DMS153 treated with DMSO at 0.1 percent for 48 hours (cell line): ENCODE measurements at regions not wholly inside any gene's neighbourhood (a gene's known extent, or its start where the extent isn't known, plus 50 kb on each side); places are given as distances from the start of the nearest gene placed in this dataset.

ENCODE experiments used
- DNase-seq: peaks from one replicate; lab custom pipeline; 2025; ENCODE audit not compliant: unreplicated experiment; lab: John Stamatoyannopoulos, UW

DNA sequence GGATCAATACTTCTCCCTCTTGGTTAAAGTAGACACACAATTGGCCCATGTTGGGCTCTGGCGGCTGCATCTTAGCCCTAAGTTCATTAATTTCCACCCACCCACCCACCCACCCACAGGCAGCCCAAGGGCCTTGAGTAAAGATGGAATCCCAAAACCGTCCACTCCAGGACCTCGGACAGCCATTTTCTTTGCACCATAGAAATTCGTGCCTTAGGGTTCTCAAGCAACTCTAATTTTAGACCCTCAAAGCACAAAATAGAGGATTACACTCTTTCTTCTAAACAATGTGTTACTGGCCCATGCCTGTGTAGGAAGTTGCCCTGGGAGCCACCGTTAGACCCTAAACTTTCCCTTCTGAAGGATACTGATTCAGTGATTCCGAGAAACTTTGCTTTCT lies 568.5 kb downstream of the IRX1 start:
- no peak for DNase-seq

DNA sequence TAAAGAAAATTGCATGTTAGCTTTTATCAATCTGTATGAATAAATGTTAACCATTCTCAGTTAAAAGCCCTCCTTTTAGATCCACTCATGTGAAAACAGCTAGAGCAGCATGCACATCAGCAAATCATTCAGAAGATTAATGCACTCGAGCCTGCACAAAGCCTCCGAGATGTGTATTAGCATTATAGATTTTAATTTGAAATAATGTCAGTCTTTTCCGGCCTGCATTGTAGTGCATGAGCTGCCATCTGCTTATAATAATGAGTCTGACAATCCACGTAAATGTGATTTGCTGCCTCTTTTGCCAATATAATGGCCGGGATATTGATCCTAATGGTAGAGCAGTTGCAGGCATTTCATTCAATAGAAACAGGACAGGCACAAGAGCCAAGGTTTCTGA lies 585.1 kb downstream of the IRX1 start:
- DNase-seq = no peak

DNA sequence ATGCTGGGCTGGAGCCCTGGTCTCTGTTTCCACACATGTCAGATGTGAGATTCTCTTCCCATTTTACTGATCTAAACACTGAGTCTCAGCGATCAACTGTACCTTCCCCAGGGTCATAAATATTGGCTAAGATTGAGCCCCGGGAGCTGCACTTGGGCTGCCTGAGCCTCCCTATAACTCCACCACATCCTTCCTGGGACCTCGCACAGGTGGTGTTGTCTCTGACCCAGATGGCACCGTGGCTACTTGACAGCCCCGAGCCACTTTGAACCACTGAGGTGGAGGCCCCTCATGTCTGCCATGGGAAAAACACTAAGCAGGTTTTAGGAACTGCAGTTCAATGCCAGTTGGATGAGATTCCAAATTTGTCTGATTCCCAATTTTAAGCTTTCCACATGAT lies 586.5 kb downstream of the IRX1 start:
- no peak for DNase-seq

DNA sequence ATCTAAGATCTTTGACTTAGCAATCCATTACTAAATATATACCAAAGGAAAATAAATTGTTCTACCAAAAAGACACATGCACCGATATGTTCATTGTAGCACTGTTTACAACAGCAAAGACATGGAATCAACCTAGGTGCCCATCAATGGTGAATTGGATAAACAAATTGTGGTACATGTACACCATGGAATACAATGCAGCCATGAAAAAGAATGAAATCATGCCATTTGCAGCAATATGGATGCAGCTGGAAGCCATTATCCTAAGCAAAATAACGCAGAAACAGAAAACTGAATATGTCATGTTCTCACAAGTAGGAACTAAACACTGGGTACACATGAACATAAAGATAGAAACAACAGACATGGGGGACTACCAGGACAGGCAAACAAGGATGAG lies 589.5 kb downstream of the IRX1 start:
- no peak for DNase-seq

DNA sequence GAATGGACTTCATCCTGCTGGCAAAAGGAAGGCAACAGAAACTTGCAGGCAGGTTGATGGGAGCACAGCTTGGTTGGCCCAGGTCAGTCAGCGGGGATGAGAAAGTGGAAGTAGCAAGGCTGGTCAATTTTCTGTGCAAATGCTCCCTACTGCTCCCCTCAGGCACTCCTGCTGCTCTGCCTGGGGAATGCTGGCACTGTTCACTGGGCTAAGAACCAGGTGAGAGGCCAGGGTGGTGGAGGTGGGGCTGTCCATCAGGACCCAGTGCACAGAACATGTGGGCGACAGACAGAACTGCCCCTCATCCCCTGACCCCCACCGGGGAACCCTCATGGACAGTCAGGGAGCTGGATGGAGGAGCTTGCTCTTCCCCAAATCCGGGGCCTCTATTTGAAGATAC lies 593.1 kb downstream of the IRX1 start:
- DNase-seq = no peak

DNA sequence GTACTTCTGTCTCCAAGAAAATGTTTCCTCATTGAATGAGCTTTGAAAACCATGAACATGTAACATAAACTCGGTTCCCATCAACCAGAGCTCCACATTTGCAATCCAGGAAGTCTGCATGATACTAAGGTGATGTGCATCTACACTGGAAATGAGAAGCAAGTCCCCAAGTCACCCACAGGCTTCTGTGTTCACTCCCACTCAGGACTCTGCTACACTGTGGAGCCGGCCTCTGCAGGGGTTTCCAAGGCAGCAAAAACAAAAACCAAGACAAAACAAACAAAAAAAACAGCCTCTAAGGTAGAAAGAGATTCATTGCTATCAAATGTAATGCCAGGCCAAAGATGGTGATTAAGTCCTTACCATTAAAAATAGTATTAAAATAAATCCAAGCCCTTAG lies 593.7 kb downstream of the IRX1 start:
- DNase-seq = no peak

DNA sequence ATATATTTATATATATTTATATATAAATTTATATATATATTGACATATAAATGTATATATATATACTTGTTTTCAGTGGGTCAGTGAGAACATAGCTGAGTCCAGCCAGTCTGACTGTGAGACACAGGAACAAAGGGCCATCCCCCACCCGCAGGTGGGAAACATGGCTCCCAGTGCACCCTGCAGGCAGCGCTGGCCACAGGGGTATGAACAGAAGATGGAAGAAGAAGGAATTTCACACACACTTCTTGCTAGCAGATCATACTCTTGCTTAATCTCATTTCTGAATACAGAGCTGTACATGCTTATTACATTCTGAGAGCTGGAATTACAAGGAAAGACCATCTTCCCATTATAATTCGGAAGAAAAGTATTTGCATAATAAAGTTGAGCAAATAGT lies 595.4 kb downstream of the IRX1 start:
- no peak for DNase-seq

DNA sequence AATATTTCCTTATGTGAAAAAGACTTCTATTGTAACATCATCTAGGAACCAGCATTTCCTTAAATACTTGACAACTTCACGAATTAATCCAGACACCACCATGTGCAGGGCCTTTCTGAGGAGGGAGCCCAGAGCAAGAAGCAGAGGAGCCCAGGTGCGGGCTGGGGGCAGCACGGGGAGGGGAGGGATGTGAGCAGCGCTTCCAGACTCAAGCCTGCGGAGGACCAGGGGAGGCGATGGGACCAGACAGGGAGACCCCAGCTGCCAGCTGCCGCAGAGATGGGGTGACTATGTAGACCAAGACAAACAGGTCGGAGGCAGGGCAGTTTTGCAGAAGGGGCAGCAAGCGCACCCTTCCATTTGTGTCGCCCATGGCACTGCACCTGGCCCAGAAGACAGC lies 596.1 kb downstream of the IRX1 start:
- no peak for DNase-seq

DNA sequence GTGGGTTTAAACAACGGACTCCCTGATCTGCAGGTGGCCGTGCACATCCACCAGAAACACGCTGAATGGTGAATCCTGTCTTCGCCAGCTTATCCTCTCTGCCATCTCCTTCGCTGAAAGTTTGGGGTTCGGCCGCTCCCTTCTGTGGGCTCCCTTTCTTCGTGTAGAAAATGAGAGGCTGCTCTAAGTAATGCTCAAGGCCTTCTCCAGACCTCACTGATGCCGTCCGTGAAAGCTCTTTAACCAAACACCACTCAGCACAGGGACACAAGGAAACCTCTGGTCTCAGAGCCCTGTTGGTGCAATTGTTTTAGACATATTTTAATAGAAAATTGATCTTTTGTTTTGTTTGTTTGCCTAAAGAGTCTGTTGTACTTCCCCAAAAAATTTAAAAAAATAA lies 596.5 kb downstream of the IRX1 start:
- DNase-seq = no peak

DNA sequence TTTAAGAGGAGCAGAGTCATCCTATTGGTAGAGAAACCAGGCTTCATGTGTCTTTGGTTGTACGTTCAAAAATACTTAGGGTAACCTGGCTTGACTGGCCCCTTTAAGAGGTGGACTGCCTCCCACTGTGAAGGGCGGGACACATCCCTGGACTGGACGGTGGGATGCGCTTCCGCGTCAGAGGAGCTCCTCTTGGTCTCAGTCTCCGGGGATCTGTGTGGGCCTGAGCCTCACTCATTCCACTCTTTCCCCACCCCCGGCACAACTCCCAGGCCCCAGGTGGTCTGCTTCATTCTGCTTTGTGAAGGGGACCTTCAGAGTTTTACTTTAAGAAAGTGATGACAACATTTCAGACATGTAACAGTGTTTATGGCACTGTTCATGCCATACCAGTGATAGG lies 601.1 kb downstream of the IRX1 start:
- DNase-seq = no peak

DNA sequence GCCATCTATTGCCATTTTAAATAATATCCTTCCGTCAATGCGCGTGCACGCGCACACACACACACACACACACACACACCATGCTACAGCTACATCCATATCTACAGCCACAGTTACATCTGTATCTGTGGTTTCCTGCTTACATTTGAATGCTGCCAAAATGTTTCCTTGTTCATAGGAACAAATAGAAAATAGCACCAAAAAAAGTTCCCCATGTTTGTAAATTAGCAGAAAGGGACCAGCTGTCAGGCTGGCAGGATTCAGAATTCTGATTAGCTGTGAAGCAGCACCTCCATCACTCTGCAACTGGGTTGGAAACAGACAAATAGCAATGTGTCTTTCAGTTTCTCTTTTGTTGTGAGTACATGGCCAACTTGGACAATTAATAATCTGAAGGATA lies 601.5 kb downstream of the IRX1 start:
- no peak for DNase-seq

DNA sequence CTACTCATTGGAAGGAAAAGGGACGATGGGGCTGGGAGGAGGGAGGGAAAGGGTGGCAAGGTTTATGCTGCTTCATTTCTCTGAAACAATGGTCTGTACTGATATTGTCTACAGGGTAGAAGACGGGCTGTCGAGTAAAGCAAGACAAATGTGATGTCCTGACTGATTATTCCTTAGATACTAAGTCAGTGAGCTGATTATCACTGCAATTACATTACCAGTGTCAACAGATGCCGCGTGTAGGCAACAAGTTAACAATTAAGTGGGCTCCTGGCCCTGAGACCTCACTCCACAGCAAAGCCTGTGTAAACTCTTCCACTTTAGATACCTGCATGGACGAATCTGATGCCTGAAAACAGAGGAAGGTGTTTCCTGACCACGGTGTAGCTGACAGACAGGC lies 602.8 kb downstream of the IRX1 start:
- no peak for DNase-seq

DNA sequence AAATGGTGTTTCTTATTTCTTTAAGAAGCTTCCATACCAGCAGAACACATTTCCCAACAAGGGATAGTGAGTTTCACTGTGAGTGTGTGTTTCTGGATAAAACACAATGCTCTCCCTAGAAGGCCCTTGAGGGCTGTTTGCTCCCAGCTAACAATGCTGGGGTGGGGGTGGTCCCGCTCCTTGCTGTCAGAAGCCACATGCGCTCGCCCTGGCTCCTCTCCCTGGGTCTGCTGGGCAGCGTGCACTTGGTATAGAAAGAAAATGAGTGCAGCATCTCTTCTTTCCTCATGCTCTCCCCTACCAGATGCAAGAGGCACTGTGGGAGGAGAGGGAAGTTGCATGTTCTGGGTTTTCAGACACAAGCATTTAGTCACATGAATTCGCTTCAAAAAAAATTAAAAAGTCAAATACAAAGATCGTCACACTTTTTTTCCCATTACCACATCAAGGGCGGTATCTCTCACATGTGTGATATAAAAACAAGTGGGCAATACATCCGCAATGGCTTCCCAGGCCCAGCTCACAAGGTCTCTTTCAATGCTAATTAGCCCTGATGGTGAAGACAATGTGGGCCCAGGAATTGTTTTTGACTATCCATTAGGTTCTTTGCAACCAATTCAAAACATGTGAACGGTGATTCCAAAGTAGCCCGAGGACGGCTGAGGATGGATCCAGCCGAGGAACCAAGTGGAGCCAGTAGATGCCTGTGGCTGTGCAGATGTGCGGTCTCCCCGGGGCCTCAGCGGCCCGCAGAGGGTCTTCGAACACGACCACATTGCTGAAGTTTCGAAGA lies 603.6 kb downstream of the IRX1 start:
- DNase-seq = no peak

DNA sequence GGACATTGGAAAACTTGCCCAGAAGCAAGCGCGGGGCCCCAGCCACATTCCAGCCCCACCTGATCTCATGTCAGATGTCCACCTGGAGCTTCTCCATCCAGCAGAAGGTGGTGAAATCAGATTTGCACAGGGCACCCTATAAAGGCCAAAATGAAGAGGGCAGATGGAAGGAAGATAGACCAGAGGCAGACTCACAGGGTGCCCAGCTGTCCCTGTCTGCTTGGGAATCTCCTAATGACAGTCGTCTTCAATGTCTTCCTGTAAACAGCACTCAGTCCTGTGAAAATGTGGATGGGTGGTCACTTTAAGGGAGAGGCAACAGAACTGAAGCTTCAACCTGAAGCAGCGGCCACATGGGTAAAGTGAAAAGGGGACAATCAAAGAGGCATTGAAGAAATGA lies 607.5 kb downstream of the IRX1 start:
- DNase-seq = no peak

DNA sequence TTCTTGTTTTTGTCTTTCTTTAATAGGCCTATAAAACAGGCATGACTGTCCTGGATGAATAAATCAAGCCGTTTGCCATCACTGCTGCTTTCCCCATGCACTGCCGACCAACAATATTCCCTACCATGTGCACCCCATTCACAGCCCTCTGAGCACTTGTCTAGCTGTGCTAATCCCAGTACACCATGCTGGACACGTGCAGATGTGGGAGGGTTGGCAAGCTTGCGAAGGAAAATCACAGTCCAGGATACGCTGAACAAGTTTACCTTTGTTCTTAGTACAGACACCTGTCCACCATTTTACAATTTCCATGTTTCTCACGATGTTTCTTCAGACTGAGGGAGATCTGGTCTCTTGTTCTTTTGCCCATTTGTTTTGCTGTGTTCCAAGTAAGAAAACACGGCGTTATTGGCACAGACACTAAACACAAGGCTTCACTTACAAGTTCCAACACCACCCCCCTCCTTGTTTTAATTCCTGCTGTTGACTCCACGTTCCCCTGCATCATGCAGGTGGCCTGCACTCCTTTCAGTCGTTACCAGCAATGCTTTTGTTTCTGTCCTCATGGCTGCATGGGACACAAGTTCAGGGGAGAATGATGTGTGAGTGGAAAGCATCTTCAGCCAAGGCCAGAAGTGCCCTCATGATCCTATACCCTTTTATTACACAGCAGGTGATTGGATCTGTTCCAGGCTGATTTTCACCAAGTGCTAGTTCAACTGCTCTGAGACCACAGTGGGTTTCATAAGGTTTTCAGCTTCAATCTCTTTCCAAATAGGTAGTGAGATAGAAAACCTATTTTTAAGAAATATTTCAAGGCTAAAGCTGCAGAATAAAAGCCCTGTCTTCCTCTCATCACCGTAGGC lies 608.9 kb downstream of the IRX1 start:
- DNase-seq = no peak

DNA sequence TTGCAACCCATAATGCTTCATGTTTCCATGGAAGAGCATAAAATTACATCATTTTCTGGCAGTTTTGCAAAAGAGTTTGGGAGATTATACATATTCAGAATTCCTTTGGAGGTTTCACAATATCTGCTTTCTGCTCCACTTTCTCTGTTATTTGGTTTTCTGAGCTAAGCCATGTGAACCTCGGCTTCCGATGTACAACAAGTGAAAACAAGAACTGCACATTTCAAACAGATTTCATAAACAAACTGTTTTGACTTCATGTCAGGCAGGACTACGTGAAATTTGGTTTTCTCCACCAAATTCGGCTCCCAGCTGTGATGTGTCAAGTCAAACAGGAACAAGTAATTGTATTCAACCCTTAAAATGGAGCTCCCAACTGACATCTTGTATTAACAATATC lies 609.8 kb downstream of the IRX1 start:
- no peak for DNase-seq

DNA sequence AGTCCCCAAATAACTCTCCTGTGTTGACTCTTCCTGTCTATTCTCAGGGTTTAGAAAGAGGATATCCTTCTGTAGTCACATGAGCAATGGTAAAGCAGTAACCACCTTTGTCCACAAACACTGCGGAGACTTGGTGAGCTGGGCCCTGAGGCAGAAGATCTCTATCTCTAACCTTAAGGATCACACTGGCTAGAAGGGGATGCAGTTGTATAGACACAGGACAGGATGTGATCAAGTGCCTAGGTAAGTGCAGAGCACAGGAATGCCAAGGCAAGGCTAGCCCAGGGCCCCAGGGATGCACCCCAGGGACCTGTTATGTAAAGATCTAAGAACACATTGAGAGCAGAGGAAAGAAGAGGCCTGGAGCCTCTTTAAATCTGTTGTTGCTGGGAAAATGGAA lies 610.5 kb downstream of the IRX1 start:
- no peak for DNase-seq

DNA sequence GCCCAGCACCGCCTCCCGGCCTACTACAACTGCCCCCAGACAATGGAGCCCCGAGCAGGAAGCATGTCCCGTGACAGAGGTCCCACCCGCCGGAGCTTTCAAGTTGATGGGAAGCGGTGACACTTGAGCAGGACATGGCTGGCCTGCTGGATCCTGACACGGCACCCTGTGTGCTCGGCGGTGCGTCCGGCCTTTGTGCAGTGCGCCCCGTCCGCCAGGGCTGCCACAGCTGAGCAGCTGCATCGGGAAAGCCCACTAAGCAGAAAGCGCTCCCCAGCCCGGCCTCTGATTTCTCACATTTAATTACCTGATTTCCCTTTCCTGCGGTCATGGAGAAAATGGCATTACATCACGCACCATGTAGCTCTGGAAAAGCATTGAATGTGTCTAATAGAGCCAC lies 611.9 kb downstream of the IRX1 start:
- no peak for DNase-seq

DNA sequence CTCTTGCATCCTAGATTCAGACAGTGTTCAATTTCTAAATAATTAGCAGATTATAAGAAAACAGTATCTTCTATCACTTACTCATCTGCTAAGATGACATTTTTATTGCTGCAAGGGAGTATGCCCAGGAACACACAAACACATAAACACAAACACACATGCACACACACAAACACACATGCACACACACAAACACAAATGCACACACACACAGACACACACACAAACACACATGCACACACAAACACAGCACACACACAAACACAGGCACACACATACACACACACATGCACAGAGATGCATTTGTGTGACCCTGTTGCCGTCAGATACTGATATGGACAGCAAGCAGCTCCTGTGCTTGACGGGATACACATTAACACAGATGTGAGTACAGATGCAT lies 612.9 kb downstream of the IRX1 start:
- DNase-seq = no peak

DNA sequence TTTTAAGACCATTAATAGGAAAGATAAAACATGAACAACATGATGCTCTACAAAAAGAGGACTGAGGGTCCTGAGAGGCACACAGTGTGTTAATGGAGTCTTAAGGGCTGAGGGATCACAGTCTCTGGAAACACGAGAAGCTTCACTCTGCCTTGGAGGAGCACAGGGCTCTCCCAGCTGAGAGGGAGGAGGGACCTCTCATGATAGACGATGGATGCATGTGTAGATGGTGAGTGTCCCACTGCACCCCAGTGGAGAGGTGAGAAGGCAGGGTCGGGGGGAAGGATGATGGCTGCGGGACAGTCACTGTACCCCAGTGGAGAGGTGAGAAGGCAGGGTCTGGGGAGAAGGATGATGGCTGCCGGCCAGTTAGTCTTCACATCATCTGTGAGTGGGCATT lies 613.4 kb downstream of the IRX1 start:
- no peak for DNase-seq

DNA sequence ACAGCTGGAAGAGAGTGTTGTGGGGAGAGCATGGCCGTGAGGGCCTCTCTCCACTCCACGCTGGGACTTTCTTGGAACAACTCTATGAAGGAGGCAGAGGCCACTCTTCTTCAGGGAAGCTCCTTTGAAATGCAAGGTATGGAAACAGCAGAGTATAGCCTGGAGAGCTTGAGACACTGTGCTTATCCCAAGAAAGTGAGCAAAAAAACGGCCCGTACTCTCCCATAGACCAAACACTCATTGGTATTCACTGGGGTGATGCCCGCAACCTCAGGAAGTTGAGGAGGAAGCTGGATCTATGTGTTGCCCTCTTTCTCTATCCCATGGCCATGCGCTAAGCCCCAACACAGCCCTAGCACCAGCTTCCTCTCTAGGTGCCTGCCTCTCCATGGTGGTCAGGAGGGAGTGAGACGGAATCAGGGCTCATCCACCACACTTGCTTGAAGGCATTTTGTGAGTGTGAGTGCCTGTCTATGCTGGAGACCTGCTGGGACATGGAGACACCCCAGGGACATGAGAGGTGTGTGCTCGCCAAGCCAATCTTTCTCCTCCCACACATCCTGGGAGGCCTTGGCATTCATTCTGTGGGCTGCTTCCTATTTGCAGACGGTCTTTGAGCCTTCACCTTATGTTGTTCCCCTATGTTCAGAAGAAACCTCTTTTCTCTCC lies 616.6 kb downstream of the IRX1 start:
- DNase-seq = no peak
